ENCODE measurements at regions not wholly inside any gene's neighbourhood (a gene's known extent, or its start where the extent isn't known, plus 50 kb on each side); places are given as distances from the start of the nearest gene placed in this dataset.

- H3K36me3 ChIP-seq (ENCODE audit: control insufficient read depth, insufficient read depth, low read length), result no peaks in the 10 kb centered on the region
- H3K27ac ChIP-seq (ENCODE audit: low read length), result no peak overlapping the region
- H3K27me3 ChIP-seq (ENCODE audit: control insufficient read depth, insufficient read depth, low read length), result no peaks in the 10 kb centered on the region
- WGBS (ENCODE audit: insufficient coverage, low lambda C conversion rate), result 9% methylated on average over 4 of the region's 11 CpGs
- H3K4me3 ChIP-seq (ENCODE audit: low read length), result no peak overlapping the region
- peak in 1 of 2 donors; percentile 19 for DNase-seq
- H3K4me1 ChIP-seq (ENCODE audit: control insufficient read depth, insufficient read depth, low read length), result no peaks in the 10 kb centered on the region
- H3K9me3 ChIP-seq (ENCODE audit: control insufficient read depth, low read depth, low read length), result no peaks in the 10 kb centered on the region
Observed at GRCh38 chr10:53601260-53601875, 828.8 kb upstream of the MBL2 start.

- H3K4me1 ChIP-seq (ENCODE audit: control insufficient read depth, insufficient read depth, low read length), result no peaks in the 10 kb centered on the region
- no peaks in the 10 kb centered on the region for H3K27me3 ChIP-seq (ENCODE audit: control insufficient read depth, insufficient read depth, low read length)
- no peak overlapping the region for H3K27ac ChIP-seq (ENCODE audit: low read length)
- no peak overlapping the region for H3K4me3 ChIP-seq (ENCODE audit: low read length)
- WGBS (ENCODE audit: insufficient coverage, low lambda C conversion rate), result 100% methylated on average over 1 of the region's 2 CpGs
- H3K36me3 ChIP-seq (ENCODE audit: control insufficient read depth, insufficient read depth, low read length), result no peaks in the 10 kb centered on the region
- no peaks in the 10 kb centered on the region for H3K9me3 ChIP-seq (ENCODE audit: control insufficient read depth, low read depth, low read length)
- DNase-seq, result no peak
Observed at GRCh38 chr10:53598914-53599313, 826.3 kb upstream of the MBL2 start.

- Histone ChIP-seq H3K27ac (ENCODE audit: low read length) (no peak overlapping the region), H3K36me3 (ENCODE audit: control insufficient read depth, insufficient read depth, low read length) (no peaks in the 10 kb centered on the region), H3K27me3 (ENCODE audit: control insufficient read depth, insufficient read depth, low read length) (no peaks in the 10 kb centered on the region), H3K9me3 (ENCODE audit: control insufficient read depth, low read depth, low read length) (no peaks in the 10 kb centered on the region), H3K4me1 (ENCODE audit: control insufficient read depth, insufficient read depth, low read length) (no peaks in the 10 kb centered on the region), H3K4me3 (ENCODE audit: low read length) (no peak overlapping the region)
- DNase-seq, result no peak
- WGBS (ENCODE audit: insufficient coverage, low lambda C conversion rate), result 50% methylated on average over 2 of the region's 2 CpGs
Observed at GRCh38 chr10:53597835-53598251, 825.3 kb upstream of the MBL2 start.

GRCh38 chr10:53580465-53580864, 807.9 kb upstream of the MBL2 start:
- Histone ChIP-seq H3K9me3 (ENCODE audit: control insufficient read depth, low read depth, low read length) (no peaks in the 10 kb centered on the region), H3K4me1 (ENCODE audit: control insufficient read depth, insufficient read depth, low read length) (no peaks in the 10 kb centered on the region), H3K27me3 (ENCODE audit: control insufficient read depth, insufficient read depth, low read length) (no peaks in the 10 kb centered on the region), H3K4me3 (ENCODE audit: low read length) (no peak overlapping the region), H3K27ac (ENCODE audit: low read length) (no peak overlapping the region), H3K36me3 (ENCODE audit: control insufficient read depth, insufficient read depth, low read length) (no peaks in the 10 kb centered on the region)
- WGBS (ENCODE audit: insufficient coverage, low lambda C conversion rate), result no CpG with 5 or more reads among the region's 2 CpGs
- DNase-seq, result no peak

- no peak for DNase-seq
- WGBS (ENCODE audit: insufficient coverage, low lambda C conversion rate), result no CpG with 5 or more reads among the region's 1 CpG
- no peaks in the 10 kb centered on the region for H3K9me3 ChIP-seq (ENCODE audit: control insufficient read depth, low read depth, low read length)
- H3K27ac ChIP-seq (ENCODE audit: low read length), result no peak overlapping the region
- H3K36me3 ChIP-seq (ENCODE audit: control insufficient read depth, insufficient read depth, low read length), result no peaks in the 10 kb centered on the region
- no peak overlapping the region for H3K4me3 ChIP-seq (ENCODE audit: low read length)
- H3K27me3 ChIP-seq (ENCODE audit: control insufficient read depth, insufficient read depth, low read length), result no peaks in the 10 kb centered on the region
- H3K4me1 ChIP-seq (ENCODE audit: control insufficient read depth, insufficient read depth, low read length), result no peaks in the 10 kb centered on the region
Observed at GRCh38 chr10:53579773-53580172, 807.2 kb upstream of the MBL2 start.

- H3K27me3 ChIP-seq (ENCODE audit: control insufficient read depth, insufficient read depth, low read length), result no peaks in the 10 kb centered on the region
- no peak overlapping the region for H3K4me3 ChIP-seq (ENCODE audit: low read length)
- WGBS (ENCODE audit: insufficient coverage, low lambda C conversion rate), result 86% methylated on average over 1 of the region's 3 CpGs
- no peak for DNase-seq
- H3K36me3 ChIP-seq (ENCODE audit: control insufficient read depth, insufficient read depth, low read length), result no peaks in the 10 kb centered on the region
- no peaks in the 10 kb centered on the region for H3K9me3 ChIP-seq (ENCODE audit: control insufficient read depth, low read depth, low read length)
- no peak overlapping the region for H3K27ac ChIP-seq (ENCODE audit: low read length)
- no peaks in the 10 kb centered on the region for H3K4me1 ChIP-seq (ENCODE audit: control insufficient read depth, insufficient read depth, low read length)
Observed at GRCh38 chr10:53574024-53574423, 801.4 kb upstream of the MBL2 start.

GRCh38 chr10:53573498-53573897, 800.9 kb upstream of the MBL2 start:
- Histone ChIP-seq H3K36me3 (ENCODE audit: control insufficient read depth, insufficient read depth, low read length) (no peaks in the 10 kb centered on the region), H3K27ac (ENCODE audit: low read length) (no peak overlapping the region), H3K4me3 (ENCODE audit: low read length) (no peak overlapping the region), H3K9me3 (ENCODE audit: control insufficient read depth, low read depth, low read length) (no peaks in the 10 kb centered on the region), H3K27me3 (ENCODE audit: control insufficient read depth, insufficient read depth, low read length) (no peaks in the 10 kb centered on the region), H3K4me1 (ENCODE audit: control insufficient read depth, insufficient read depth, low read length) (no peaks in the 10 kb centered on the region)
- DNase-seq, result no peak

GRCh38 chr10:53572799-53573198, 800.2 kb upstream of the MBL2 start:
- Histone ChIP-seq H3K4me1 (ENCODE audit: control insufficient read depth, insufficient read depth, low read length) (no peaks in the 10 kb centered on the region), H3K27ac (ENCODE audit: low read length) (no peak overlapping the region), H3K9me3 (ENCODE audit: control insufficient read depth, low read depth, low read length) (no peaks in the 10 kb centered on the region), H3K36me3 (ENCODE audit: control insufficient read depth, insufficient read depth, low read length) (no peaks in the 10 kb centered on the region), H3K4me3 (ENCODE audit: low read length) (no peak overlapping the region), H3K27me3 (ENCODE audit: control insufficient read depth, insufficient read depth, low read length) (no peaks in the 10 kb centered on the region)
- DNase-seq, result no peak
- WGBS (ENCODE audit: insufficient coverage, low lambda C conversion rate), result 86% methylated on average over 1 of the region's 1 CpG

- H3K36me3 ChIP-seq (ENCODE audit: control insufficient read depth, insufficient read depth, low read length), result no peaks in the 10 kb centered on the region
- H3K4me1 ChIP-seq (ENCODE audit: control insufficient read depth, insufficient read depth, low read length), result no peaks in the 10 kb centered on the region
- H3K27me3 ChIP-seq (ENCODE audit: control insufficient read depth, insufficient read depth, low read length), result no peaks in the 10 kb centered on the region
- DNase-seq, result no peak
- no peak overlapping the region for H3K27ac ChIP-seq (ENCODE audit: low read length)
- H3K9me3 ChIP-seq (ENCODE audit: control insufficient read depth, low read depth, low read length), result no peaks in the 10 kb centered on the region
- no peak overlapping the region for H3K4me3 ChIP-seq (ENCODE audit: low read length)
Observed at GRCh38 chr10:53570221-53570620, 797.6 kb upstream of the MBL2 start.

GRCh38 chr10:53569455-53569854, 796.9 kb upstream of the MBL2 start:
- H3K4me1 ChIP-seq (ENCODE audit: control insufficient read depth, insufficient read depth, low read length), result no peaks in the 10 kb centered on the region
- H3K9me3 ChIP-seq (ENCODE audit: control insufficient read depth, low read depth, low read length), result no peaks in the 10 kb centered on the region
- no peaks in the 10 kb centered on the region for H3K36me3 ChIP-seq (ENCODE audit: control insufficient read depth, insufficient read depth, low read length)
- no peaks in the 10 kb centered on the region for H3K27me3 ChIP-seq (ENCODE audit: control insufficient read depth, insufficient read depth, low read length)
- no peak for DNase-seq
- no peak overlapping the region for H3K27ac ChIP-seq (ENCODE audit: low read length)
- H3K4me3 ChIP-seq (ENCODE audit: low read length), result no peak overlapping the region
- 67% methylated on average over 1 of the region's 3 CpGs for WGBS (ENCODE audit: insufficient coverage, low lambda C conversion rate)

GRCh38 chr10:53548664-53549063, 776.1 kb upstream of the MBL2 start:
- DNase-seq, result no peak
- no CpG with 5 or more reads among the region's 1 CpG for WGBS (ENCODE audit: insufficient coverage, low lambda C conversion rate)
- Histone ChIP-seq H3K27ac (ENCODE audit: low read length) (no peak overlapping the region), H3K4me1 (ENCODE audit: control insufficient read depth, insufficient read depth, low read length) (no peaks in the 10 kb centered on the region), H3K27me3 (ENCODE audit: control insufficient read depth, insufficient read depth, low read length) (no peaks in the 10 kb centered on the region), H3K9me3 (ENCODE audit: control insufficient read depth, low read depth, low read length) (no peaks in the 10 kb centered on the region), H3K36me3 (ENCODE audit: control insufficient read depth, insufficient read depth, low read length) (no peaks in the 10 kb centered on the region), H3K4me3 (ENCODE audit: low read length) (no peak overlapping the region)

All from large intestine (tissue), 3 donors.